H1 (cell line): ENCODE measurements at regions not wholly inside any gene's neighbourhood (a gene's known extent, or its start where the extent isn't known, plus 50 kb on each side); places are given as distances from the start of the nearest gene placed in this dataset.

Source experiments
- CTCF ChIA-PET: fragments of 300-600 bp; sonication (Branson Sonifier 250); formaldehyde crosslinking; loops from one replicate; lab custom pipeline; 2021; ENCODE audit not compliant: partially characterized antibody; lab: Charles Lee
- POLR2A ChIA-PET: fragments of 300-600 bp; sonication (Branson Sonifier 250); formaldehyde crosslinking; loops from one replicate; lab custom pipeline; 2021; ENCODE audit warnings: inconsistent platforms; ENCODE audit not compliant: partially characterized antibody; lab: Charles Lee
- DNase-seq, 2 experiments: peaks; one replicate each; pipeline versions ENCODE4 v3.0.0 to v3.0.0-alpha.2; 2010 to 2022; ENCODE audit warnings: low spot score in 2 of 2, low read depth in 1 of 2, mixed read lengths in 1 of 2
- FAIRE-seq: peaks from 2 replicates; lab custom pipeline; 2011; peaks lifted over from hg19 to GRCh38; lab: Jason Lieb, UNC
- H2AFZ ChIP-seq: 2 replicates; pipeline ENCODE4 v1.8.1; 2012; ENCODE audit warnings: low read length, inconsistent platforms
- H2AK5ac ChIP-seq: 2 replicates; pipeline ENCODE4 v1.6.1; 2013; ENCODE audit warnings: low read depth, low read length
- H2BK120ac ChIP-seq: replicated peaks from 2 replicates; pipeline ENCODE3; 2013; ENCODE audit warnings: low read depth, low read length, inconsistent platforms
- H2BK12ac ChIP-seq: 2 replicates; pipeline ENCODE4 v1.6.1; 2013; ENCODE audit warnings: low read depth, low read length
- H2BK15ac ChIP-seq: 2 replicates; pipeline ENCODE4 v1.6.1; 2013; ENCODE audit warnings: low read length
- H2BK20ac ChIP-seq: 2 replicates; pipeline ENCODE4 v1.6.1; 2013; ENCODE audit warnings: low read length
- H2BK5ac ChIP-seq: 2 replicates; pipeline ENCODE4 v1.6.1; 2013; ENCODE audit warnings: low read depth, low read length
- H3K14ac ChIP-seq: 2 replicates; pipeline ENCODE4 v1.6.1; 2013; ENCODE audit warnings: inconsistent platforms; ENCODE audit not compliant: insufficient read length
- H3K18ac ChIP-seq: 2 replicates; pipeline ENCODE4 v1.6.1; 2013; ENCODE audit warnings: low read length; ENCODE audit errors: extremely low read depth
- H3K23ac ChIP-seq: 2 replicates; pipeline ENCODE4 v1.6.1; 2013; ENCODE audit warnings: inconsistent platforms; ENCODE audit not compliant: insufficient read length
- H3K23me2 ChIP-seq: 2 replicates; pipeline ENCODE4 v1.6.1; 2013; ENCODE audit warnings: low read depth, low read length
- H3K27ac ChIP-seq: 2 replicates; pipeline ENCODE4 v1.6.1; 2011; ENCODE audit warnings: low read depth, low read length, inconsistent platforms
- H3K27me3 ChIP-seq, 4 experiments: replicated peaks in 1 of 4; 1 replicate in 1 of 4; 2 replicates in 3 of 4; pipeline versions ENCODE4 v1.6.1 to v1.8.1; 2011 to 2013; ENCODE audit warnings: low read length in 3 of 4, mild to moderate bottlenecking in 3 of 4, inconsistent platforms in 2 of 4, mixed read lengths in 2 of 4, moderate library complexity in 1 of 4; ENCODE audit not compliant: control insufficient read depth in 3 of 4, insufficient read depth in 3 of 4; ENCODE audit errors: extremely low read depth in 1 of 4
- H3K36me3 ChIP-seq, 4 experiments: 2 replicates each; pipeline versions ENCODE4 v1.6.1 to v1.8.1; 2011 to 2013; ENCODE audit warnings: mild to moderate bottlenecking in 4 of 4, low read length in 3 of 4, moderate library complexity in 2 of 4, control low read depth in 1 of 4, inconsistent platforms in 1 of 4; ENCODE audit not compliant: insufficient read depth in 4 of 4, control insufficient read depth in 2 of 4
- H3K4ac ChIP-seq: replicated peaks from 2 replicates; pipeline ENCODE3; 2013; ENCODE audit warnings: low read length, low read depth, mixed read lengths, inconsistent platforms; ENCODE audit not compliant: insufficient read length
- H3K4me1 ChIP-seq, 4 experiments: replicated peaks in 1 of 4; 1 replicate in 1 of 4; 2 replicates in 3 of 4; pipeline versions ENCODE4 v1.6.1 to v1.8.1; 2011 to 2013; ENCODE audit warnings: low read length in 3 of 4, inconsistent platforms in 2 of 4, mixed read lengths in 1 of 4; ENCODE audit not compliant: insufficient read depth in 4 of 4, control insufficient read depth in 3 of 4
- H3K4me2 ChIP-seq, 2 experiments: 2 replicates each; pipeline versions ENCODE4 v1.6.1 to v1.8.1; 2011 to 2013; ENCODE audit warnings: low read depth in 2 of 2, low read length in 2 of 2, control low read depth in 1 of 2, inconsistent platforms in 1 of 2, mild to moderate bottlenecking in 1 of 2; ENCODE audit not compliant: insufficient read depth in 1 of 2
- H3K4me3 ChIP-seq, 4 experiments: fragments of 200-600, 300-600 bp in 1 of 4; sonication (generic), shearing (Covaris generic), sonication (Bioruptor Twin) in 1 of 4; 2 replicates each; pipeline versions ENCODE4 v1.5.1 to v1.8.1; 2011 to 2016; ENCODE audit warnings: low read length in 4 of 4, low read depth in 3 of 4, control low read depth in 2 of 4, inconsistent platforms in 2 of 4, mild to moderate bottlenecking in 2 of 4, mixed read lengths in 1 of 4, moderate library complexity in 1 of 4; ENCODE audit not compliant: insufficient read depth in 2 of 4; ENCODE audit errors: extremely low read depth in 1 of 4
- H3K56ac ChIP-seq: replicated peaks from 2 replicates; pipeline ENCODE3; 2013; ENCODE audit warnings: low read depth, mild to moderate bottlenecking, mixed read lengths, low read length, inconsistent platforms; ENCODE audit not compliant: insufficient read length
- H3K79me1 ChIP-seq: 2 replicates; pipeline ENCODE4 v1.6.1; 2013; ENCODE audit warnings: low read depth, low read length, control low read depth
- H3K79me2 ChIP-seq, 2 experiments: 2 replicates each; pipeline versions ENCODE4 v1.6.1 to v1.8.1; 2012 to 2013; ENCODE audit warnings: low read length in 2 of 2, mild to moderate bottlenecking in 2 of 2, inconsistent platforms in 1 of 2; ENCODE audit not compliant: insufficient read depth in 2 of 2, control insufficient read depth in 1 of 2
- H3K9ac ChIP-seq, 4 experiments: replicated peaks in 1 of 4; 1 replicate in 1 of 4; 2 replicates in 3 of 4; pipeline versions ENCODE4 v1.6.1 to v1.8.1; 2011 to 2013; ENCODE audit warnings: low read depth in 3 of 4, low read length in 3 of 4, control low read depth in 2 of 4, mild to moderate bottlenecking in 2 of 4, moderate library complexity in 2 of 4, inconsistent platforms in 1 of 4; ENCODE audit errors: extremely low read depth in 1 of 4
- H3K9me3 ChIP-seq, 2 experiments: 2 replicates each; pipeline versions ENCODE4 v1.6.1 to v1.8.1; 2012 to 2013; ENCODE audit warnings: mild to moderate bottlenecking in 2 of 2, moderate library complexity in 2 of 2, control low read depth in 1 of 2, inconsistent platforms in 1 of 2, low read depth in 1 of 2, low read length in 1 of 2, mixed read lengths in 1 of 2; ENCODE audit not compliant: insufficient read depth in 2 of 2
- H4K20me1 ChIP-seq, 2 experiments: replicated peaks in 1 of 2; 2 replicates each; pipeline versions ENCODE3 to v1.8.1; 2011 to 2013; ENCODE audit warnings: inconsistent platforms in 2 of 2, low read length in 2 of 2, mild to moderate bottlenecking in 1 of 2; ENCODE audit not compliant: insufficient read depth in 2 of 2, control insufficient read depth in 1 of 2
- H4K5ac ChIP-seq: 2 replicates; pipeline ENCODE4 v1.6.1; 2013; ENCODE audit warnings: low read length, low read depth, mixed read lengths, inconsistent platforms; ENCODE audit not compliant: insufficient read length
- H4K8ac ChIP-seq: 2 replicates; pipeline ENCODE4 v1.8.0; 2013; ENCODE audit warnings: mild to moderate bottlenecking, moderate library complexity, low read length, inconsistent platforms; ENCODE audit not compliant: insufficient read depth; ENCODE audit errors: extremely low read depth
- H4K91ac ChIP-seq: replicated peaks from 2 replicates; pipeline ENCODE3; 2013; ENCODE audit warnings: low read length, mixed read lengths, inconsistent platforms; ENCODE audit not compliant: insufficient read length
- CTBP2 ChIP-seq: IDR thresholded peaks from 2 replicates; pipeline ENCODE4 v1.7.0; 2011; ENCODE audit warnings: borderline replicate concordance, mild to moderate bottlenecking, moderate library complexity, mixed read lengths, low read length; ENCODE audit not compliant: insufficient read depth, insufficient read length
- JUND ChIP-seq: IDR thresholded peaks from 2 replicates; pipeline ENCODE4 v1.6.1; 2011; ENCODE audit warnings: mild to moderate bottlenecking, improper control_type of control experiment, low read length
- SAP30 ChIP-seq: fragments of 300-600 bp; sonication (generic); IDR thresholded peaks from 2 replicates; pipeline ENCODE4 v1.7.1; 2012; ENCODE audit warnings: low read length, moderate library complexity, mild to moderate bottlenecking, inconsistent platforms; ENCODE audit not compliant: insufficient read depth, insufficient replicate concordance
- SP2 ChIP-seq: IDR thresholded peaks from 2 replicates; pipeline ENCODE4 v1.6.1; 2012; ENCODE audit warnings: mild to moderate bottlenecking, low read length, inconsistent platforms
- SP4 ChIP-seq: IDR thresholded peaks from 2 replicates; pipeline ENCODE4 v1.6.1; 2012; ENCODE audit warnings: low read length, inconsistent platforms
- WGBS, 2 experiments: shearing (Covaris generic) in 1 of 2; methylation state at CpG; one replicate each; pipeline versions ENCODE4 v1.1.6 to v1.1.7; 2013 to 2015; ENCODE audit warnings: low lambda C conversion rate in 2 of 2, mixed read lengths in 2 of 2, inconsistent platforms in 1 of 2, low coverage in 1 of 2, missing lambda C conversion rate in 1 of 2; ENCODE audit not compliant: insufficient replicate concordance in 2 of 2, insufficient coverage in 1 of 2, insufficient read length in 1 of 2; ENCODE audit errors: extremely low coverage in 1 of 2, missing lambda C conversion rate in 1 of 2; 5-methylcytosine and 5-hydroxymethylcytosine counted together

DNA sequence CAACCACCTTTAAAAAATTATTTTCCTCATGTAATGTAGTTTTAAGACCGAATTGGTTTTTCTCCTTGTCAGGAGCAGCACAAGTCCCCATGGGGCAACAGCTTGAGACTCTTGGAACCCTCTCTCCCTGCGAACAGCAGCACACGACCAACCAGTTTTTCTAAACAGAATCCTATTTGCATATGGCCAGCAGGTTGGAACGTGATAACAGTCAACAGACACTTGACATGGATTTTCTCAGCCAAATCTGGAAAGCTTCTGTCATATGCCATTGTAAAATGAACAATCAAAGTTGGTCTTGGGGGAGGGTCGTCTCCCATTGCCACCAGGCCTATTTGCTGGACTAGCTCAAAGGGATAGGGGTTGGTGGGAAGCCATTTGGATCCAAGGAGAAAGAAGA is 1915.0 kb upstream of the FLRT2 start:
- no peak overlapping the region for H3K14ac ChIP-seq
- TF ChIP-seq SP2, result no peak
- TF ChIP-seq SAP30, result no peak
- no peak for TF ChIP-seq JUND
- TF ChIP-seq SP4, result no peak
- TF ChIP-seq CTBP2, result no peak
- TF ChIP-seq, all 59 proteins: peak for 0
- no peak overlapping the region for H3K4ac ChIP-seq
- H2BK20ac ChIP-seq, result no peak overlapping the region
- H3K27me3 ChIP-seq, result no peaks in the 10 kb centered on the region
- H3K27ac ChIP-seq, result no peak overlapping the region
- H3K79me1 ChIP-seq, result no peaks in the 10 kb centered on the region
- H3K79me2 ChIP-seq, result no peaks in the 10 kb centered on the region
- H3K23me2 ChIP-seq, result no peaks in the 10 kb centered on the region
- H4K5ac ChIP-seq, result no peak overlapping the region
- no peaks in the 10 kb centered on the region for H3K9me3 ChIP-seq
- DNase-seq, result no peak
- H2BK120ac ChIP-seq, result no peak overlapping the region
- H4K91ac ChIP-seq, result no peak overlapping the region
- H3K23ac ChIP-seq, result no peak overlapping the region
- no peak overlapping the region for H3K56ac ChIP-seq
- CTCF ChIA-PET, result no interaction called here
- no peak overlapping the region for H3K18ac ChIP-seq
- no peak overlapping the region for H3K9ac ChIP-seq
- no peak overlapping the region for H4K8ac ChIP-seq
- H3K4me2 ChIP-seq, result no peak overlapping the region
- H2AFZ ChIP-seq, result no peak overlapping the region
- no peak overlapping the region for H2BK12ac ChIP-seq
- no peaks in the 10 kb centered on the region for H3K36me3 ChIP-seq
- H2AK5ac ChIP-seq, result no peak overlapping the region
- H2BK5ac ChIP-seq, result no peak overlapping the region
- no peak overlapping the region for H3K4me3 ChIP-seq
- no peaks in the 10 kb centered on the region for H4K20me1 ChIP-seq
- no peak for FAIRE-seq
- no peak overlapping the region for H2BK15ac ChIP-seq
- POLR2A ChIA-PET, result no interaction called here
- 93% methylated on average over 5 of the region's 5 CpGs; no CpG with 5 or more reads in 1 of the 2 experiments for WGBS, 2 experiments
- no peaks in the 10 kb centered on the region for H3K4me1 ChIP-seq
